Colonic mucosa (tissue), 4 donors: ENCODE measurements at regions not wholly inside any gene's neighbourhood (a gene's known extent, or its start where the extent isn't known, plus 50 kb on each side); places are given as distances from the start of the nearest gene placed in this dataset.

Source experiments
- DNase-seq: peaks from one replicate; pipeline ENCODE4 v3.0.0-alpha.2; 2020
- H3K27ac ChIP-seq: fragments of 200-600 bp; one replicate; pipeline ENCODE4 v1.8.0; 2021
- H3K27me3 ChIP-seq: fragments of 200-600 bp; one replicate; pipeline ENCODE4 v1.8.0; 2021
- H3K36me3 ChIP-seq: fragments of 200-600 bp; one replicate; pipeline ENCODE4 v1.8.0; 2021
- H3K4me1 ChIP-seq: fragments of 200-600 bp; one replicate; pipeline ENCODE4 v1.8.0; 2021; ENCODE audit warnings: mild to moderate bottlenecking
- H3K4me3 ChIP-seq: fragments of 200-600 bp; one replicate; pipeline ENCODE4 v1.8.0; 2021
- H3K9ac ChIP-seq, 2 donors: one replicate each; pipeline ENCODE4 v1.7.0; 2013; ENCODE audit warnings: control low read depth in 2 of 2, low read depth in 2 of 2, low read length in 2 of 2
- H3K9me3 ChIP-seq: fragments of 200-600 bp; one replicate; pipeline ENCODE4 v1.8.0; 2021
- CTCF ChIP-seq: fragments of 200-600 bp; IDR thresholded peaks from one replicate; pipeline ENCODE4 v1.8.0; 2022; ENCODE audit warnings: antibody characterized with exemption, mild to moderate bottlenecking
- intact Hi-C: fragments of 100-400 bp; cut with DNase I; formaldehyde crosslinking; loops from one replicate; pipeline ENCODE4 v1.14.1; 2022
- donor health status: healthy.
- donor health status: DM: no; HTN: no; CAD: no.
- donor health status: DM: no; HTN: no; CAD: no.

- DNase-seq: no peak
- no peak overlapping the region for H3K4me3 ChIP-seq
- intact Hi-C loops: no loop called here
These were observed 1464.8 kb downstream of the BRD1 start for GRCh38 chr22:48362721-48363404.

GRCh38 chr22:48361099-48361639, 1466.5 kb downstream of the BRD1 start:
- no peaks in the 10 kb centered on the region for H3K9me3 ChIP-seq
- H3K27ac ChIP-seq: no peak overlapping the region
- DNase-seq: no peak
- no peaks in the 10 kb centered on the region for H3K27me3 ChIP-seq
- H3K4me1 ChIP-seq: no peaks in the 10 kb centered on the region
- no peak overlapping the region for H3K9ac ChIP-seq
- intact Hi-C loops: no loop called here
- no peaks in the 10 kb centered on the region for H3K36me3 ChIP-seq
- no peak for TF ChIP-seq CTCF
- H3K4me3 ChIP-seq: no peak overlapping the region

More at GRCh38 chr22:48362721-48363404, 1464.8 kb downstream of the BRD1 start:
- Histone ChIP-seq H3K27ac (no peak overlapping the region), H3K9me3 (no peaks in the 10 kb centered on the region), H3K36me3 (no peaks in the 10 kb centered on the region), H3K4me1 (no peaks in the 10 kb centered on the region), H3K9ac (no peak overlapping the region), H3K27me3 (no peaks in the 10 kb centered on the region)
- TF ChIP-seq CTCF: no peak

GRCh38 chr22:48359613-48359965, 1468.1 kb downstream of the BRD1 start:
- H3K4me1 ChIP-seq: no peaks in the 10 kb centered on the region
- no peak overlapping the region for H3K27ac ChIP-seq
- no peak overlapping the region for H3K9ac ChIP-seq
- no peak for DNase-seq
- intact Hi-C loops: no loop called here
- no peaks in the 10 kb centered on the region for H3K36me3 ChIP-seq
- no peaks in the 10 kb centered on the region for H3K9me3 ChIP-seq
- no peak overlapping the region for H3K4me3 ChIP-seq
- no peaks in the 10 kb centered on the region for H3K27me3 ChIP-seq
- no peak for TF ChIP-seq CTCF

- H3K36me3 ChIP-seq: no peaks in the 10 kb centered on the region
- no peak overlapping the region for H3K27ac ChIP-seq
- H3K4me3 ChIP-seq: no peak overlapping the region
- no peak for TF ChIP-seq CTCF
- DNase-seq: no peak
- H3K9ac ChIP-seq: no peak overlapping the region
- H3K27me3 ChIP-seq: no peaks in the 10 kb centered on the region
- no peaks in the 10 kb centered on the region for H3K4me1 ChIP-seq
- no peaks in the 10 kb centered on the region for H3K9me3 ChIP-seq
- intact Hi-C loops: no loop called here
These were observed 1468.6 kb downstream of the BRD1 start for GRCh38 chr22:48358886-48359612.

GRCh38 chr22:48357961-48358360, 1469.7 kb downstream of the BRD1 start:
- H3K27me3 ChIP-seq: no peaks in the 10 kb centered on the region
- no peak for TF ChIP-seq CTCF
- no peak overlapping the region for H3K9ac ChIP-seq
- intact Hi-C loops: no loop called here
- no peaks in the 10 kb centered on the region for H3K9me3 ChIP-seq
- H3K27ac ChIP-seq: no peak overlapping the region
- H3K4me1 ChIP-seq: no peaks in the 10 kb centered on the region
- no peak overlapping the region for H3K4me3 ChIP-seq
- H3K36me3 ChIP-seq: no peaks in the 10 kb centered on the region
- no peak for DNase-seq
